ENCODE measurements at regions not wholly inside any gene's neighbourhood (a gene's known extent, or its start where the extent isn't known, plus 50 kb on each side); places are given as distances from the start of the nearest gene placed in this dataset.

- no peak overlapping the region for H3K4me3 ChIP-seq
- H3K27ac ChIP-seq: no peak overlapping the region
Observed at GRCh38 chr16:13291591-13292333, 390.4 kb downstream of the SHISA9 start.

- Histone ChIP-seq H3K27ac (no peak overlapping the region), H3K4me3 (no peak overlapping the region)
Observed at GRCh38 chr16:13296206-13296605, 394.8 kb downstream of the SHISA9 start.

GRCh38 chr16:13298666-13299065, 397.3 kb downstream of the SHISA9 start:
- Histone ChIP-seq H3K27ac (no peak overlapping the region), H3K4me3 (no peak overlapping the region)

- no peak overlapping the region for H3K4me3 ChIP-seq
- no peak overlapping the region for H3K27ac ChIP-seq
Observed at GRCh38 chr16:13300066-13300840, 398.9 kb downstream of the SHISA9 start.

- Histone ChIP-seq H3K4me3 (no peak overlapping the region), H3K27ac (no peak overlapping the region)
Observed at GRCh38 chr16:13305019-13305755, 403.8 kb downstream of the SHISA9 start.

- Histone ChIP-seq H3K4me3 (no peak overlapping the region), H3K27ac (no peak overlapping the region)
Observed at GRCh38 chr16:13306161-13306995, 405.0 kb downstream of the SHISA9 start.

GRCh38 chr16:13307255-13307654, 405.9 kb downstream of the SHISA9 start:
- no peak overlapping the region for H3K4me3 ChIP-seq
- no peak overlapping the region for H3K27ac ChIP-seq

GRCh38 chr16:13307851-13308250, 406.5 kb downstream of the SHISA9 start:
- no peak overlapping the region for H3K4me3 ChIP-seq
- no peak overlapping the region for H3K27ac ChIP-seq

GRCh38 chr16:13312063-13312462, 410.7 kb downstream of the SHISA9 start:
- H3K27ac ChIP-seq: no peak overlapping the region
- no peak overlapping the region for H3K4me3 ChIP-seq

GRCh38 chr16:13313351-13313750, 412.0 kb downstream of the SHISA9 start:
- no peak overlapping the region for H3K4me3 ChIP-seq
- no peak overlapping the region for H3K27ac ChIP-seq

- H3K27ac ChIP-seq: no peak overlapping the region
- H3K4me3 ChIP-seq: no peak overlapping the region
Observed at GRCh38 chr16:13314633-13315032, 413.2 kb downstream of the SHISA9 start.

- no peak overlapping the region for H3K27ac ChIP-seq
- H3K4me3 ChIP-seq: no peak overlapping the region
Observed at GRCh38 chr16:13315642-13316427, 414.4 kb downstream of the SHISA9 start.

GRCh38 chr16:13322336-13322735, 420.9 kb downstream of the SHISA9 start:
- Histone ChIP-seq H3K4me3 (no peak overlapping the region), H3K27ac (no peak overlapping the region)

- Histone ChIP-seq H3K27ac (no peak overlapping the region), H3K4me3 (no peak overlapping the region)
Observed at GRCh38 chr16:13324851-13325250, 423.5 kb downstream of the SHISA9 start.

GRCh38 chr16:13325396-13325795, 424.0 kb downstream of the SHISA9 start:
- Histone ChIP-seq H3K4me3 (no peak overlapping the region), H3K27ac (no peak overlapping the region)

GRCh38 chr16:13331918-13332317, 430.5 kb downstream of the SHISA9 start:
- H3K4me3 ChIP-seq: no peak overlapping the region
- H3K27ac ChIP-seq: no peak overlapping the region

- H3K27ac ChIP-seq: no peak overlapping the region
- H3K4me3 ChIP-seq: no peak overlapping the region
Observed at GRCh38 chr16:13332713-13333255, 431.4 kb downstream of the SHISA9 start.

GRCh38 chr16:13333336-13333735, 431.9 kb downstream of the SHISA9 start:
- H3K27ac ChIP-seq: no peak overlapping the region
- H3K4me3 ChIP-seq: no peak overlapping the region

GRCh38 chr16:13335879-13336278, 434.5 kb downstream of the SHISA9 start:
- Histone ChIP-seq H3K27ac (no peak overlapping the region), H3K4me3 (no peak overlapping the region)
